ENCODE measurements at regions not wholly inside any gene's neighbourhood (a gene's known extent, or its start where the extent isn't known, plus 50 kb on each side); places are given as distances from the start of the nearest gene placed in this dataset.

DNA sequence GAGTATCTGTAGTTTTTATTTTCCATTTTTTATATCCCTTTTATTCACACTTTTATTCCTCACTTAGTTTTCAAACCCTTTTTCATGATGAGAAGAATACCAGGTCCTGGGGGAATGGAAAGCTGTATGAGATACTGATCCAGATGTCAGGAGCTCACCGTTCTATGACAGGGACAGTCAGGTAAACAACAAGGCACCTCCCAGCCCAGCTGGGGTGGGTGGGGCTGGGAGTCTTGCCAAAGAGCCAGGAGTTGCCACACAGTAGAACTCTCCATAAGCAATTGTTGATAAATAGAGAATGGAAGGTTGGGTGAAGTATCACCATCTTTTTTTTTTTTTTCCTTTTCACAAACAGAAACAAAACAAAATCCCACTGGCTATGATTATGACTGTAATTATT is 225.8 kb downstream of the NSG2 start:
- Histone ChIP-seq H3K9ac (replicated peaks in 1 of 4; ENCODE audit: extremely low read depth in 1 of 4, low read depth in 3 of 4, low read length in 3 of 4) (no peak overlapping the region), H4K91ac (replicated peaks; ENCODE audit: insufficient read length, low read length) (no peak overlapping the region), H2AFZ (ENCODE audit: low read length) (no peak overlapping the region), H2BK120ac (replicated peaks; ENCODE audit: low read depth, low read length) (no peak overlapping the region), H3K27me3 (replicated peaks in 1 of 4; ENCODE audit: control insufficient read depth in 3 of 4, extremely low read depth in 1 of 4, insufficient read depth in 3 of 4, low read length in 3 of 4) (no peaks in the 10 kb centered on the region; a peak in 1 of 7 replicates), H4K8ac (ENCODE audit: extremely low read depth, insufficient read depth, low read length) (no peak overlapping the region), H3K4me3 (ENCODE audit: extremely low read depth in 1 of 4, insufficient read depth in 2 of 4, low read depth in 3 of 4, low read length in 4 of 4) (no peak overlapping the region), H2BK5ac (ENCODE audit: low read depth, low read length) (no peak overlapping the region), H3K9me3 (ENCODE audit: insufficient read depth in 2 of 2, low read depth in 1 of 2, low read length in 1 of 2) (no peaks in the 10 kb centered on the region), H3K18ac (ENCODE audit: extremely low read depth, low read length) (no peak overlapping the region), H3K4me2 (ENCODE audit: insufficient read depth in 1 of 2, low read depth in 2 of 2, low read length in 2 of 2) (no peak overlapping the region), H2AK5ac (ENCODE audit: low read depth, low read length) (no peak overlapping the region), H4K5ac (ENCODE audit: insufficient read length, low read depth, low read length) (no peak overlapping the region), H3K23ac (ENCODE audit: insufficient read length) (no peak overlapping the region), H3K14ac (ENCODE audit: insufficient read length) (no peak overlapping the region), H3K4ac (replicated peaks; ENCODE audit: insufficient read length, low read depth, low read length) (no peak overlapping the region), H3K56ac (replicated peaks; ENCODE audit: insufficient read length, low read depth, low read length) (no peak overlapping the region), H3K79me2 (ENCODE audit: control insufficient read depth in 1 of 2, insufficient read depth in 2 of 2, low read length in 2 of 2) (no peaks in the 10 kb centered on the region), H2BK12ac (ENCODE audit: low read depth, low read length) (no peak overlapping the region), H3K27ac (ENCODE audit: low read depth, low read length) (no peak overlapping the region), H3K23me2 (ENCODE audit: low read depth, low read length) (no peaks in the 10 kb centered on the region; the same call in 1 of the 2 replicates), H3K36me3 (ENCODE audit: control insufficient read depth in 2 of 4, insufficient read depth in 4 of 4, low read length in 3 of 4) (no peaks in the 10 kb centered on the region), H2BK20ac (ENCODE audit: low read length) (no peak overlapping the region), H3K79me1 (ENCODE audit: low read depth, low read length) (no peaks in the 10 kb centered on the region), H4K20me1 (replicated peaks in 1 of 2; ENCODE audit: control insufficient read depth in 1 of 2, insufficient read depth in 2 of 2, low read length in 2 of 2) (no peaks in the 10 kb centered on the region), H2BK15ac (ENCODE audit: low read length) (no peak overlapping the region), H3K4me1 (replicated peaks in 1 of 4; ENCODE audit: control insufficient read depth in 3 of 4, insufficient read depth in 4 of 4, low read length in 3 of 4) (no peaks in the 10 kb centered on the region)
- WGBS, 2 experiments (ENCODE audit: extremely low coverage in 1 of 2, insufficient coverage in 1 of 2, insufficient read length in 1 of 2, insufficient replicate concordance in 2 of 2, low coverage in 1 of 2, low lambda C conversion rate in 2 of 2, missing lambda C conversion rate in 1 of 2), result 60% methylated on average over 1 of the region's 1 CpG; no CpG with 5 or more reads in 1 of the 2 experiments
- no peak for FAIRE-seq
- no peak for TF ChIP-seq BACH1 (IDR thresholded peaks at IDR 0.05; ENCODE audit: low read length)
- no peak for TF ChIP-seq SIRT6 (IDR thresholded peaks at IDR 0.05; ENCODE audit: low read length)
- TF ChIP-seq HDAC6 (IDR thresholded peaks at IDR 0.05; ENCODE audit: low read depth, low read length), result no peak
- TF ChIP-seq EZH2 (IDR thresholded peaks at IDR 0.05; ENCODE audit: low read depth, low read length, severe bottlenecking), result no peak
- TF ChIP-seq, protein P1, sequence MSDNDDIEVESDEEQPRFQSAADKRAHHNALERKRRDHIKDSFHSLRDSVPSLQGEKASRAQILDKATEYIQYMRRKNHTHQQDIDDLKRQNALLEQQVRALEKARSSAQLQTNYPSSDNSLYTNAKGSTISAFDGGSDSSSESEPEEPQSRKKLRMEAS (IDR thresholded peaks at IDR 0.05), result no peak
- TF ChIP-seq MAFK (IDR thresholded peaks at IDR 0.05; ENCODE audit: low read depth, low read length), result no peak
- no peak for TF ChIP-seq RFX5 (IDR thresholded peaks at IDR 0.05; ENCODE audit: borderline replicate concordance, low read depth, low read length)
- TF ChIP-seq GABPA (IDR thresholded peaks at IDR 0.05; ENCODE audit: borderline replicate concordance, insufficient read depth, low read length), result no peak
- ChIA-PET CTCF (ENCODE audit: partially characterized antibody) (no interaction called here), POLR2A (ENCODE audit: partially characterized antibody) (no interaction called here)
- DNase-seq (ENCODE audit: low read depth in 1 of 2, low spot score in 2 of 2), result no peak
